ENCODE measurements at regions not wholly inside any gene's neighbourhood (a gene's known extent, or its start where the extent isn't known, plus 50 kb on each side); places are given as distances from the start of the nearest gene placed in this dataset.

- TF ChIP-seq EZH2 (IDR thresholded peaks at IDR 0.05) = no peak
- TF ChIP-seq POLR2AphosphoS5 (IDR thresholded peaks at IDR 0.05; ENCODE audit: borderline replicate concordance, low read depth, low read length) = no peak
These were observed 285.4 kb downstream of the THBS2 start for GRCh38 chr6:168968228-168968627.
